ENCODE measurements at regions not wholly inside any gene's neighbourhood (a gene's known extent, or its start where the extent isn't known, plus 50 kb on each side); places are given as distances from the start of the nearest gene placed in this dataset. TPM values are rescaled to one million over a fixed set of nuclear protein-coding genes. Genes with fewer than 3 reads are reported as not detected.

GRCh38 chr3:116630494-116630893 is 79.1 kb upstream of the TUSC7 start:
- intact Hi-C loops (cut with DNase I): no loop called here
- no peak for DNase-seq
- no peak overlapping the region for H3K4me3 ChIP-seq (replicated peaks in 1 of 3)
- no peak overlapping the region for H3K27ac ChIP-seq
- no peaks in the 10 kb centered on the region for H3K27me3 ChIP-seq
- no peak for TF ChIP-seq CTCF (IDR thresholded peaks at IDR 0.05)
- TF ChIP-seq POLR2A (IDR thresholded peaks at IDR 0.05): no peak
- no peaks in the 10 kb centered on the region for H3K36me3 ChIP-seq
- no peaks in the 10 kb centered on the region for H3K4me1 ChIP-seq
- 70% methylated on average over 4 of the region's 4 CpGs for WGBS, 2 donors
- no peaks in the 10 kb centered on the region for H3K9me3 ChIP-seq

GRCh38 chr3:116639641-116640040 is 69.9 kb upstream of the TUSC7 start:
- Histone ChIP-seq H3K4me3 (replicated peaks in 1 of 3) (no peak overlapping the region), H3K36me3 (no peaks in the 10 kb centered on the region), H3K27me3 (no peaks in the 10 kb centered on the region), H3K27ac (no peak overlapping the region), H3K4me1 (no peaks in the 10 kb centered on the region), H3K9me3 (no peaks in the 10 kb centered on the region)
- WGBS, 2 donors: 83 to 88% methylated on average over 2 of the region's 2 CpGs
- intact Hi-C loops (cut with DNase I): no loop called here
- no peak for DNase-seq
- TF ChIP-seq POLR2A (IDR thresholded peaks at IDR 0.05) (no peak), CTCF (IDR thresholded peaks at IDR 0.05) (no peak)

GRCh38 chr3:116640109-116640508 is 69.5 kb upstream of the TUSC7 start:
- H3K9me3 ChIP-seq: no peaks in the 10 kb centered on the region
- H3K4me1 ChIP-seq: no peaks in the 10 kb centered on the region
- TF ChIP-seq POLR2A (IDR thresholded peaks at IDR 0.05): no peak
- TF ChIP-seq CTCF (IDR thresholded peaks at IDR 0.05): no peak
- H3K36me3 ChIP-seq: no peaks in the 10 kb centered on the region
- DNase-seq: no peak
- no peak overlapping the region for H3K27ac ChIP-seq
- no peak overlapping the region for H3K4me3 ChIP-seq (replicated peaks in 1 of 3)
- 59 to 76% methylated on average over 3 of the region's 3 CpGs for WGBS, 2 donors
- H3K27me3 ChIP-seq: no peaks in the 10 kb centered on the region
- intact Hi-C loops (cut with DNase I): no loop called here

- TF ChIP-seq POLR2A (IDR thresholded peaks at IDR 0.05) (no peak), CTCF (IDR thresholded peaks at IDR 0.05) (no peak)
- H3K9me3 ChIP-seq: no peaks in the 10 kb centered on the region
- H3K36me3 ChIP-seq: no peaks in the 10 kb centered on the region
- intact Hi-C loops (cut with DNase I): no loop called here
- no peak for DNase-seq
- H3K4me3 ChIP-seq (replicated peaks in 1 of 3): no peak overlapping the region
- H3K27ac ChIP-seq: no peak overlapping the region
- no peaks in the 10 kb centered on the region for H3K4me1 ChIP-seq
- H3K27me3 ChIP-seq: no peaks in the 10 kb centered on the region
Observed at GRCh38 chr3:116643001-116643400, 66.6 kb upstream of the TUSC7 start.

GRCh38 chr3:116647996-116648395 is 61.6 kb upstream of the TUSC7 start:
- no peaks in the 10 kb centered on the region for H3K4me1 ChIP-seq
- no peaks in the 10 kb centered on the region for H3K9me3 ChIP-seq
- no peak for DNase-seq
- no peak overlapping the region for H3K27ac ChIP-seq
- H3K4me3 ChIP-seq (replicated peaks in 1 of 3): no peak overlapping the region
- intact Hi-C loops (cut with DNase I): no loop called here
- no peaks in the 10 kb centered on the region for H3K27me3 ChIP-seq
- no peaks in the 10 kb centered on the region for H3K36me3 ChIP-seq
- TF ChIP-seq CTCF (IDR thresholded peaks at IDR 0.05) (no peak), POLR2A (IDR thresholded peaks at IDR 0.05) (no peak)

Small RNA genes lying in the stretch of these regions (small RNA-seq; reads per million reads assigned to genes)
- gene RN7SL582P: not detected
